ENCODE measurements at regions not wholly inside any gene's neighbourhood (a gene's known extent, or its start where the extent isn't known, plus 50 kb on each side); places are given as distances from the start of the nearest gene placed in this dataset.

GRCh38 chr1:229194096-229194495 lies 76.8 kb upstream of the RAB4A start:
- TF ChIP-seq, protein P1, sequence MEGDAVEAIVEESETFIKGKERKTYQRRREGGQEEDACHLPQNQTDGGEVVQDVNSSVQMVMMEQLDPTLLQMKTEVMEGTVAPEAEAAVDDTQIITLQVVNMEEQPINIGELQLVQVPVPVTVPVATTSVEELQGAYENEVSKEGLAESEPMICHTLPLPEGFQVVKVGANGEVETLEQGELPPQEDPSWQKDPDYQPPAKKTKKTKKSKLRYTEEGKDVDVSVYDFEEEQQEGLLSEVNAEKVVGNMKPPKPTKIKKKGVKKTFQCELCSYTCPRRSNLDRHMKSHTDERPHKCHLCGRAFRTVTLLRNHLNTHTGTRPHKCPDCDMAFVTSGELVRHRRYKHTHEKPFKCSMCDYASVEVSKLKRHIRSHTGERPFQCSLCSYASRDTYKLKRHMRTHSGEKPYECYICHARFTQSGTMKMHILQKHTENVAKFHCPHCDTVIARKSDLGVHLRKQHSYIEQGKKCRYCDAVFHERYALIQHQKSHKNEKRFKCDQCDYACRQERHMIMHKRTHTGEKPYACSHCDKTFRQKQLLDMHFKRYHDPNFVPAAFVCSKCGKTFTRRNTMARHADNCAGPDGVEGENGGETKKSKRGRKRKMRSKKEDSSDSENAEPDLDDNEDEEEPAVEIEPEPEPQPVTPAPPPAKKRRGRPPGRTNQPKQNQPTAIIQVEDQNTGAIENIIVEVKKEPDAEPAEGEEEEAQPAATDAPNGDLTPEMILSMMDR (IDR thresholded peaks at IDR 0.05; ENCODE audit: poor library complexity, severe bottlenecking), result no peak
- TF ChIP-seq RAD21 (conservative IDR thresholded peaks at IDR 0.05) (no peak), TAF1 (IDR thresholded peaks at IDR 0.05; ENCODE audit: low read depth) (no peak)
